AG04449 (cell line): ENCODE measurements at regions not wholly inside any gene's neighbourhood (a gene's known extent, or its start where the extent isn't known, plus 50 kb on each side); places are given as distances from the start of the nearest gene placed in this dataset.

Experiments
- CTCF ChIA-PET: fragments of 350-600 bp; formaldehyde crosslinking; extraction: SDS; loops from one replicate; lab custom pipeline; 2021; ENCODE audit warnings: antibody characterized with exemption; lab: Yijun Ruan, JAX
- POLR2A ChIA-PET: fragments of 400-600, 350-600 bp; formaldehyde crosslinking; extraction: SDS; loops from one replicate; lab custom pipeline; 2020; ENCODE audit warnings: antibody characterized with exemption, inconsistent platforms; lab: Yijun Ruan, JAX
- DNase-seq: peaks from one replicate; pipeline ENCODE4 v3.0.0-alpha.2; 2010; ENCODE audit warnings: low read depth, low spot score
- H3K4me3 ChIP-seq: 2 replicates; pipeline ENCODE4 v1.5.1; 2011; ENCODE audit warnings: low read depth, mild to moderate bottlenecking, control low read depth, low read length
- CTCF ChIP-seq: IDR thresholded peaks from one replicate; pipeline ENCODE4 v1.5.1; 2011; ENCODE audit warnings: mild to moderate bottlenecking, moderate library complexity, low read length, control low read depth, inconsistent platforms; ENCODE audit not compliant: insufficient read depth; ENCODE audit errors: missing control alignments

- POLR2A ChIA-PET: no interaction called here
- CTCF ChIA-PET: interaction anchor here (1.2 kb wide), 1 partner anchor 13 kb away, joined by 6 read pairs; no protein-coding TSS in a partner anchor
- H3K4me3 ChIP-seq: no peak overlapping the region
- no peak for TF ChIP-seq CTCF
- no peak for DNase-seq
These were observed 280.0 kb downstream of the SLC6A15 start for GRCh38 chr12:84632556-84632955.

- no peak for DNase-seq
- no peak for TF ChIP-seq CTCF
- POLR2A ChIA-PET: no interaction called here
These were observed 281.6 kb downstream of the SLC6A15 start for GRCh38 chr12:84631020-84631419.

GRCh38 chr12:84627593-84627992, 285.0 kb downstream of the SLC6A15 start:
- no peak overlapping the region for H3K4me3 ChIP-seq
- DNase-seq: no peak
- no peak for TF ChIP-seq CTCF
- CTCF ChIA-PET: no interaction called here
- POLR2A ChIA-PET: no interaction called here

More at GRCh38 chr12:84631020-84631419, 281.6 kb downstream of the SLC6A15 start:
- H3K4me3 ChIP-seq: no peak overlapping the region
- CTCF ChIA-PET: no interaction called here

GRCh38 chr12:84624601-84625000, 288.0 kb downstream of the SLC6A15 start:
- ChIA-PET CTCF (interaction anchor here (2.1 kb wide), 1 partner anchor 218 kb away, joined by 7 read pairs; no protein-coding TSS in a partner anchor), POLR2A (no interaction called here)
- no peak for TF ChIP-seq CTCF
- no peak overlapping the region for H3K4me3 ChIP-seq
- no peak for DNase-seq

- CTCF ChIA-PET: interaction anchor here (0.7 to 2.0 kb wide), 6 partner anchors 10 to 222 kb away, joined by 3 to 6 read pairs (median 4); no protein-coding TSS in a partner anchor
- no peak for DNase-seq
These were observed 293.5 kb downstream of the SLC6A15 start for GRCh38 chr12:84619053-84619571.

More at GRCh38 chr12:84619053-84619571, 293.5 kb downstream of the SLC6A15 start:
- POLR2A ChIA-PET: no interaction called here
- H3K4me3 ChIP-seq: no peak overlapping the region
- no peak for TF ChIP-seq CTCF
